H9 (cell line): ENCODE measurements at regions not wholly inside any gene's neighbourhood (a gene's known extent, or its start where the extent isn't known, plus 50 kb on each side); places are given as distances from the start of the nearest gene placed in this dataset.

ENCODE experiments used
- DNase-seq: peaks from one replicate; pipeline ENCODE4 v3.0.0-alpha.2; 2017
- H2AFZ ChIP-seq: one replicate; pipeline ENCODE4 v1.6.1; 2013; ENCODE audit warnings: mild to moderate bottlenecking, low read length, control low read depth, moderate library complexity
- H2AK5ac ChIP-seq: 2 replicates; pipeline ENCODE4 v1.6.1; 2013; ENCODE audit warnings: low read length, control low read depth, mixed read lengths; ENCODE audit not compliant: insufficient read length
- H2BK120ac ChIP-seq: one replicate; pipeline ENCODE4 v1.6.1; 2013; ENCODE audit warnings: low read depth, mild to moderate bottlenecking, low read length, control low read depth, inconsistent platforms; ENCODE audit not compliant: poor library complexity, severe bottlenecking
- H2BK12ac ChIP-seq: 2 replicates; pipeline ENCODE4 v1.6.1; 2013; ENCODE audit warnings: low read length, control low read depth, mixed read lengths, low read depth; ENCODE audit not compliant: insufficient read length
- H2BK15ac ChIP-seq: 2 replicates; pipeline ENCODE4 v1.6.1; 2013; ENCODE audit warnings: low read depth, low read length, control low read depth
- H2BK20ac ChIP-seq: one replicate; pipeline ENCODE4 v1.6.1; 2013; ENCODE audit warnings: low read depth, mild to moderate bottlenecking, low read length, control low read depth, inconsistent platforms; ENCODE audit not compliant: poor library complexity, severe bottlenecking
- H2BK5ac ChIP-seq: 2 replicates; pipeline ENCODE4 v1.6.1; 2013; ENCODE audit warnings: low read length, control low read depth, mixed read lengths; ENCODE audit not compliant: insufficient read length
- H3K14ac ChIP-seq: 2 replicates; pipeline ENCODE4 v1.6.1; 2013; ENCODE audit warnings: low read length, control low read depth; ENCODE audit not compliant: insufficient read depth
- H3K18ac ChIP-seq: 2 replicates; pipeline ENCODE4 v1.6.1; 2013; ENCODE audit warnings: low read depth, mild to moderate bottlenecking, mixed read lengths, low read length, control low read depth; ENCODE audit not compliant: insufficient read length
- H3K23ac ChIP-seq: 2 replicates; pipeline ENCODE4 v1.6.1; 2013; ENCODE audit warnings: low read length, control low read depth, mixed read lengths, low read depth; ENCODE audit not compliant: insufficient read length
- H3K23me2 ChIP-seq: 2 replicates; pipeline ENCODE4 v1.6.1; 2013; ENCODE audit warnings: low read depth, mild to moderate bottlenecking, mixed read lengths, low read length, control low read depth; ENCODE audit not compliant: insufficient read length, poor library complexity, severe bottlenecking
- H3K27ac ChIP-seq: 2 replicates; pipeline ENCODE4 v1.5.1; 2013; ENCODE audit warnings: low read length, control low read depth, mixed read lengths, low read depth; ENCODE audit not compliant: insufficient read length
- H3K27me3 ChIP-seq: 2 replicates; pipeline ENCODE4 v1.6.1; 2013; ENCODE audit warnings: low read length, control low read depth, inconsistent platforms; ENCODE audit not compliant: insufficient read depth
- H3K4ac ChIP-seq: 2 replicates; pipeline ENCODE4 v1.6.1; 2013; ENCODE audit warnings: low read depth, mild to moderate bottlenecking, control low read depth, inconsistent platforms, low read length, moderate library complexity
- H3K4me1 ChIP-seq: 2 replicates; pipeline ENCODE4 v1.6.1; 2013; ENCODE audit warnings: low read length, control low read depth, inconsistent platforms; ENCODE audit not compliant: insufficient read depth
- H3K4me2 ChIP-seq: 2 replicates; pipeline ENCODE4 v1.6.1; 2013; ENCODE audit warnings: low read length, control low read depth, mixed read lengths; ENCODE audit not compliant: insufficient read length, insufficient read depth
- H3K56ac ChIP-seq: 2 replicates; pipeline ENCODE4 v1.6.1; 2013; ENCODE audit warnings: low read depth, mild to moderate bottlenecking, mixed read lengths, low read length, control low read depth; ENCODE audit not compliant: insufficient read length
- H3K79me1 ChIP-seq: 2 replicates; pipeline ENCODE4 v1.6.1; 2013; ENCODE audit warnings: low read depth, mild to moderate bottlenecking, moderate library complexity, low read length, control low read depth, inconsistent platforms; ENCODE audit not compliant: insufficient read depth, poor library complexity, severe bottlenecking
- H3K79me2 ChIP-seq: 2 replicates; pipeline ENCODE4 v1.6.1; 2013; ENCODE audit warnings: low read length, control low read depth, inconsistent platforms; ENCODE audit not compliant: insufficient read depth
- H3K9ac ChIP-seq: 2 replicates; pipeline ENCODE4 v1.6.1; 2013; ENCODE audit warnings: low read length, control low read depth, mixed read lengths; ENCODE audit not compliant: insufficient read length; ENCODE audit errors: extremely low read depth
- H3K9me3 ChIP-seq: one replicate; pipeline ENCODE4 v1.6.1; 2013; ENCODE audit warnings: low read depth, low read length, inconsistent platforms; ENCODE audit not compliant: control insufficient read depth
- H3T11ph ChIP-seq: one replicate; pipeline ENCODE4 v1.6.1; 2013; ENCODE audit warnings: mild to moderate bottlenecking, low read length, control low read depth, inconsistent platforms
- H4K20me1 ChIP-seq: one replicate; pipeline ENCODE4 v1.6.1; 2013; ENCODE audit not compliant: control insufficient read depth, insufficient read length, insufficient read depth
- H4K5ac ChIP-seq: 2 replicates; pipeline ENCODE4 v1.6.1; 2013; ENCODE audit warnings: low read depth, mild to moderate bottlenecking, mixed read lengths, low read length, control low read depth; ENCODE audit not compliant: insufficient read length
- H4K8ac ChIP-seq: replicated peaks from 2 replicates; pipeline ENCODE4 v1.6.1; 2013; ENCODE audit warnings: low read length, control low read depth, mixed read lengths, low read depth; ENCODE audit not compliant: insufficient read length
- H4K91ac ChIP-seq: 2 replicates; pipeline ENCODE4 v1.6.1; 2013; ENCODE audit warnings: low read depth, mild to moderate bottlenecking, moderate library complexity, mixed read lengths, low read length, control low read depth; ENCODE audit not compliant: insufficient read length
- H3K27ac Mint-ChIP-seq, 3 experiments: 2 replicates in 2 of 3; 3 replicates in 1 of 3; pipeline ENCODE4 v1.8.0; 2020 to 2021; ENCODE audit warnings: mixed read lengths in 3 of 3, mild to moderate bottlenecking in 1 of 3, moderate library complexity in 1 of 3
- H3K27me3 Mint-ChIP-seq: 2 replicates; pipeline ENCODE4 v1.8.0; 2021; ENCODE audit warnings: low read depth, mild to moderate bottlenecking, moderate library complexity, mixed read lengths
- H3K36me3 Mint-ChIP-seq, 3 experiments: 2 replicates in 2 of 3; 3 replicates in 1 of 3; pipeline ENCODE4 v1.8.0; 2020 to 2021; ENCODE audit warnings: low read depth in 3 of 3, mixed read lengths in 3 of 3; ENCODE audit not compliant: insufficient read depth in 1 of 3
- H3K4me1 Mint-ChIP-seq, 2 experiments: 2 replicates each; pipeline ENCODE4 v1.8.0; 2020; ENCODE audit warnings: mixed read lengths in 2 of 2
- H3K4me3 Mint-ChIP-seq, 2 experiments: 2 replicates in 1 of 2; 3 replicates in 1 of 2; pipeline ENCODE4 v1.8.0; 2020 to 2021; ENCODE audit warnings: mild to moderate bottlenecking in 2 of 2, mixed read lengths in 2 of 2, moderate library complexity in 1 of 2
- H3K9me3 Mint-ChIP-seq, 2 experiments: 2 replicates in 1 of 2; 3 replicates in 1 of 2; pipeline ENCODE4 v1.8.0; 2020; ENCODE audit warnings: mild to moderate bottlenecking in 2 of 2, mixed read lengths in 2 of 2, moderate library complexity in 1 of 2
- WGBS: extraction: QIAGEN DNeasy Blood & Tissue Kit; methylation state at CpG from one replicate; pipeline ENCODE4 v1.1.7; 2013; ENCODE audit warnings: missing lambda C conversion rate, low lambda C conversion rate, mixed read lengths; ENCODE audit not compliant: insufficient read length; ENCODE audit errors: extremely low coverage; 5-methylcytosine and 5-hydroxymethylcytosine counted together
- TF ChIP-seq, protein P1 (sequence below): fragments of 200-600 bp; sonication (generic); conservative IDR thresholded peaks from 3 replicates; pipeline ENCODE4 v1.8.0; 2021; ENCODE audit warnings: antibody characterized with exemption, mild to moderate bottlenecking

DNA sequence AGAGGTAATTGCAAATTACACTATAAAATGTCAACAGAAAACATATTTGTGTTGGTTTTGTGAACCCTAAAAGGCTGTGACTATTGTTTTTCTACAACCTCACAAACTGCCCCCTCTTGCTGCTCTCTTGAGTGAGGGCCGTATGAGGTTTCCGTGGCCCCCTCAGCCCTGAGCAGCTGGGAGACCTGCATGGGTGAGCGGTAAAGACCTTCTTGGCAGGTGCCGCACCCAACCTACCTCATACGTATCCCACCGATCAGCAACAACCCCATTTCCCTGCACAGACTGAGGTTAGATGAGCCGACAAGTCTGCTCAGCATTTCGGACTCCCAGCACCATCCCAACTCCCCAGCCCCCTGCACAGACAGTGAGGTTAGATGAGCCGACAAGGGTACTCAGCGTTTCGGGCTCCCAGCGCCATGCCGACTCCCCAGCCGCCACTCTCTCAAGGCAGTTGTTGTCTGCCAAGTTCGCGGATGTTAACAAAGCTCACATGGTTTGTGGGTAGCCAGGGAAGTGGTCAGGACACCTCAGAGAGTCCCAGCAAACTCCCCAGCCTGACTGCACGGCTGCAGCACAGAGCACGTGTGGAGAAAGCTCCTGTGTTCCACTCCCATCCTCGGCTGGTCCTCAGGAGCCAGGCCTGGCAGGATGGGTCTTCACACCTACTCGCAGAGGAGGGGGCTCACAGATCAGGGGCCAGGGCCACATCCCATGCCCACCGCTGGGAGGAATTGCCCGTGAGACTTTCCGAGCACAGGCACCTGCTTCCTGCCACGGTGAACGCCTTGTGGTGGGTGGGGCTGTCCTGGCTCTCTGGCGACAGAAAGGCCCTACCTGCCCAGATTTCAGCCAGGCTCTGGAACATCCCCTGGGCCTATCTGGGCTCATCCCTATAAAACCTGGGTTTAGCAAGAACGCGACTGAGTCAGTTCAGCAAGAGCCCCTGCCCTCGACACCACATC is 502.9 kb downstream of the BRD1 start:
- H2BK12ac ChIP-seq: no peak overlapping the region
- no peak overlapping the region for H4K91ac ChIP-seq
- H4K8ac ChIP-seq: no peak overlapping the region
- H3K79me1 ChIP-seq: no peaks in the 10 kb centered on the region
- H3K27me3 ChIP-seq: no peaks in the 10 kb centered on the region
- no CpG with 5 or more reads among the region's 29 CpGs for WGBS
- H3K4ac ChIP-seq: no peak overlapping the region
- H3K23me2 ChIP-seq: no peaks in the 10 kb centered on the region
- H3K23ac ChIP-seq: no peak overlapping the region
- H4K5ac ChIP-seq: no peak overlapping the region
- no peak overlapping the region for H3K18ac ChIP-seq
- H3K27ac ChIP-seq: no peak overlapping the region
- H3K56ac ChIP-seq: no peak overlapping the region
- Mint-ChIP-seq H3K36me3 (peaks cover 0 to 6% (median 2%) of the 10 kb centered on the region in 3 experiments; a peak in 3 of 7 replicates), H3K9me3 (peaks cover 8 to 9% of the 10 kb centered on the region in 2 experiments; a peak in 4 of 5 replicates), H3K27ac (no peak overlapping the region), H3K4me3 (no peak overlapping the region), H3K27me3 (peaks cover 23% of the 10 kb centered on the region), H3K4me1 (no peaks in the 10 kb centered on the region)
- DNase-seq: no peak
- H2AK5ac ChIP-seq: no peak overlapping the region
- no peak overlapping the region for H2BK20ac ChIP-seq
- H3K4me1 ChIP-seq: no peaks in the 10 kb centered on the region
- H2BK120ac ChIP-seq: no peak overlapping the region
- no peak overlapping the region for H3K14ac ChIP-seq
- H2BK5ac ChIP-seq: no peak overlapping the region
- H4K20me1 ChIP-seq: no peaks in the 10 kb centered on the region
- no peak overlapping the region for H3T11ph ChIP-seq
- no peak overlapping the region for H2BK15ac ChIP-seq
- H3K9me3 ChIP-seq: no peaks in the 10 kb centered on the region
- TF ChIP-seq, protein P1, sequence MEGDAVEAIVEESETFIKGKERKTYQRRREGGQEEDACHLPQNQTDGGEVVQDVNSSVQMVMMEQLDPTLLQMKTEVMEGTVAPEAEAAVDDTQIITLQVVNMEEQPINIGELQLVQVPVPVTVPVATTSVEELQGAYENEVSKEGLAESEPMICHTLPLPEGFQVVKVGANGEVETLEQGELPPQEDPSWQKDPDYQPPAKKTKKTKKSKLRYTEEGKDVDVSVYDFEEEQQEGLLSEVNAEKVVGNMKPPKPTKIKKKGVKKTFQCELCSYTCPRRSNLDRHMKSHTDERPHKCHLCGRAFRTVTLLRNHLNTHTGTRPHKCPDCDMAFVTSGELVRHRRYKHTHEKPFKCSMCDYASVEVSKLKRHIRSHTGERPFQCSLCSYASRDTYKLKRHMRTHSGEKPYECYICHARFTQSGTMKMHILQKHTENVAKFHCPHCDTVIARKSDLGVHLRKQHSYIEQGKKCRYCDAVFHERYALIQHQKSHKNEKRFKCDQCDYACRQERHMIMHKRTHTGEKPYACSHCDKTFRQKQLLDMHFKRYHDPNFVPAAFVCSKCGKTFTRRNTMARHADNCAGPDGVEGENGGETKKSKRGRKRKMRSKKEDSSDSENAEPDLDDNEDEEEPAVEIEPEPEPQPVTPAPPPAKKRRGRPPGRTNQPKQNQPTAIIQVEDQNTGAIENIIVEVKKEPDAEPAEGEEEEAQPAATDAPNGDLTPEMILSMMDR: no peak
- no peak overlapping the region for H3K9ac ChIP-seq
- no peak overlapping the region for H2AFZ ChIP-seq
- H3K4me2 ChIP-seq: no peak overlapping the region
- H3K79me2 ChIP-seq: no peaks in the 10 kb centered on the region
